COLO829 (cell line): ENCODE measurements at regions not wholly inside any gene's neighbourhood (a gene's known extent, or its start where the extent isn't known, plus 50 kb on each side); places are given as distances from the start of the nearest gene placed in this dataset.

Experiments
- DNase-seq: peaks from one replicate; pipeline ENCODE4 v3.0.0; 2012; ENCODE audit warnings: low spot score

GRCh38 chr7:25279705-25280104 lies 51.4 kb upstream of the NPVF start:
- no peak for DNase-seq

GRCh38 chr7:25280181-25280580 lies 51.9 kb upstream of the NPVF start:
- DNase-seq: no peak

GRCh38 chr7:25282194-25282593 lies 53.9 kb upstream of the NPVF start:
- no peak for DNase-seq

GRCh38 chr7:25286756-25287155 lies 58.5 kb upstream of the NPVF start:
- DNase-seq: no peak

- DNase-seq: no peak
Observed at GRCh38 chr7:25287291-25287690, 59.0 kb upstream of the NPVF start.

- no peak for DNase-seq
Observed at GRCh38 chr7:25288556-25289307, 60.4 kb upstream of the NPVF start.

GRCh38 chr7:25289518-25289917 lies 61.2 kb upstream of the NPVF start:
- no peak for DNase-seq

- DNase-seq: no peak
Observed at GRCh38 chr7:25294624-25295023, 66.3 kb upstream of the NPVF start.

- DNase-seq: no peak
Observed at GRCh38 chr7:25295387-25295786, 67.1 kb upstream of the NPVF start.

- DNase-seq: no peak
Observed at GRCh38 chr7:25296086-25296485, 67.8 kb upstream of the NPVF start.

- DNase-seq: no peak
Observed at GRCh38 chr7:25297278-25297677, 69.0 kb upstream of the NPVF start.

GRCh38 chr7:25303281-25304181 lies 75.2 kb upstream of the NPVF start:
- no peak for DNase-seq

GRCh38 chr7:25304691-25305090 lies 76.4 kb upstream of the NPVF start:
- no peak for DNase-seq

- DNase-seq: no peak
Observed at GRCh38 chr7:25305831-25306230, 77.5 kb upstream of the NPVF start.

- DNase-seq: no peak
Observed at GRCh38 chr7:25307624-25308023, 79.3 kb upstream of the NPVF start.

- peak; percentile 83 for DNase-seq
Observed at GRCh38 chr7:25308246-25308645, 80.0 kb upstream of the NPVF start.

- no peak for DNase-seq
Observed at GRCh38 chr7:25308906-25309705, 80.8 kb upstream of the NPVF start.

- no peak for DNase-seq
Observed at GRCh38 chr7:25310896-25311295, 82.6 kb upstream of the NPVF start.

GRCh38 chr7:25311346-25311745 lies 83.1 kb upstream of the NPVF start:
- DNase-seq: no peak

- DNase-seq: no peak
Observed at GRCh38 chr7:25312968-25313367, 84.7 kb upstream of the NPVF start.

GRCh38 chr7:25313526-25313925 lies 85.2 kb upstream of the NPVF start:
- DNase-seq: no peak

GRCh38 chr7:25314094-25314730 lies 85.9 kb upstream of the NPVF start:
- no peak for DNase-seq
